Omental fat pad (tissue), 3 donors: ENCODE measurements at regions not wholly inside any gene's neighbourhood (a gene's known extent, or its start where the extent isn't known, plus 50 kb on each side); places are given as distances from the start of the nearest gene placed in this dataset.

Experiments
- ATAC-seq: fragments of 150-250 bp; one replicate; pipeline ENCODE4 v1.9.1; 2016; ENCODE audit warnings: mild to moderate bottlenecking, moderate library complexity; ENCODE audit not compliant: low FRiP score
- DNase-seq: peaks from one replicate; pipeline ENCODE4 v3.0.0-alpha.2; 2019; ENCODE audit warnings: low spot score
- TF ChIP-seq, protein P1 (sequence below), 3 donors: fragments of 450-650 bp; IDR thresholded peaks; one replicate each; pipeline ENCODE4 v1.5.1; 2016 to 2017; ENCODE audit warnings: antibody characterized with exemption in 3 of 3, mild to moderate bottlenecking in 3 of 3, moderate library complexity in 2 of 3

- DNase-seq (no peak), ATAC-seq (no peak)
- TF ChIP-seq, protein P1, sequence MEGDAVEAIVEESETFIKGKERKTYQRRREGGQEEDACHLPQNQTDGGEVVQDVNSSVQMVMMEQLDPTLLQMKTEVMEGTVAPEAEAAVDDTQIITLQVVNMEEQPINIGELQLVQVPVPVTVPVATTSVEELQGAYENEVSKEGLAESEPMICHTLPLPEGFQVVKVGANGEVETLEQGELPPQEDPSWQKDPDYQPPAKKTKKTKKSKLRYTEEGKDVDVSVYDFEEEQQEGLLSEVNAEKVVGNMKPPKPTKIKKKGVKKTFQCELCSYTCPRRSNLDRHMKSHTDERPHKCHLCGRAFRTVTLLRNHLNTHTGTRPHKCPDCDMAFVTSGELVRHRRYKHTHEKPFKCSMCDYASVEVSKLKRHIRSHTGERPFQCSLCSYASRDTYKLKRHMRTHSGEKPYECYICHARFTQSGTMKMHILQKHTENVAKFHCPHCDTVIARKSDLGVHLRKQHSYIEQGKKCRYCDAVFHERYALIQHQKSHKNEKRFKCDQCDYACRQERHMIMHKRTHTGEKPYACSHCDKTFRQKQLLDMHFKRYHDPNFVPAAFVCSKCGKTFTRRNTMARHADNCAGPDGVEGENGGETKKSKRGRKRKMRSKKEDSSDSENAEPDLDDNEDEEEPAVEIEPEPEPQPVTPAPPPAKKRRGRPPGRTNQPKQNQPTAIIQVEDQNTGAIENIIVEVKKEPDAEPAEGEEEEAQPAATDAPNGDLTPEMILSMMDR (IDR thresholded peaks at IDR 0.05), result no peak
Measured at GRCh38 chr7:42456267-42456666, 219.3 kb upstream of the GLI3 start.

DNA sequence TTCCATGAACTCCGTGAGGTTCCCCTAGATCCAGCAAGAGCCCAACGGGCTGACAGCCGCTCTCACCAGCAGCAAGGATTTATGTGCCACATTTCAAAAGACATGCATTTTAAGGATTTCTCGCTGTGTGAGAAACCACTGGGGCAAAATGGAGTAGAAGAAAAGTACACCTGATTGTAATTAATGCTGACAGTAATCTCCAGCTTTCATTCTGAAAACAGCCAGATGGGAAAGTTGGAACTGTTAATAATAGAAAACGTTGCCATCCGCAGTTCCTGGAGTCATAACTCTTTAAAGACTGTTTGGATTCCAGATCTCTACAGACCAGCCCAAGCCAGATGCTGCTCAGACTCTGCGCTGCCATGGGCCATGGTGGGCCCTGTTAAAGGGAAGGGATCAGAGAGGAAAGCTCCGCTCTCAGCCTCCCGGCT, 216.9 kb upstream of the GLI3 start:
- TF ChIP-seq, protein P1 (IDR thresholded peaks at IDR 0.05), result no peak
- no peak for ATAC-seq
- DNase-seq, result no peak

DNA sequence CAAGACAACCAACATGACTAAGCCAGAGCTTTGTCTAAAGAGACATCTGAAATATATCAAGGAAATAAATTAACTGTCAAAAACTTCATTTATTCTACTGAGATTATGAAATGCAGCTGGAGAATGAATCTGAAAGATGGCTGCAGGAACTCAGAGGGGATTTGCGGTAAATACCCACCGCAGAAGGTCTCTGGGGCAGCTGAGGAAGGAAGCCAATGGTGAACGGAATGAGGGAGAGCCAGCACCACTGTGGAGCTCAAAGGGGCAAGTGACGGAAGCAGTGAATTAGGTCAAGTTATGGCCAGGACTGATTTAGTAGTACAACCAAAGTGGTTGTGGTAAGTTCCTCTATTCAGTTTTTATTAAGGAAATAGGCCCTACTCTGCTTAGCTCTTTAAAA, 215.3 kb upstream of the GLI3 start:
- no peak for DNase-seq
- TF ChIP-seq, protein P1 (IDR thresholded peaks at IDR 0.05), result no peak
- no peak for ATAC-seq

DNA sequence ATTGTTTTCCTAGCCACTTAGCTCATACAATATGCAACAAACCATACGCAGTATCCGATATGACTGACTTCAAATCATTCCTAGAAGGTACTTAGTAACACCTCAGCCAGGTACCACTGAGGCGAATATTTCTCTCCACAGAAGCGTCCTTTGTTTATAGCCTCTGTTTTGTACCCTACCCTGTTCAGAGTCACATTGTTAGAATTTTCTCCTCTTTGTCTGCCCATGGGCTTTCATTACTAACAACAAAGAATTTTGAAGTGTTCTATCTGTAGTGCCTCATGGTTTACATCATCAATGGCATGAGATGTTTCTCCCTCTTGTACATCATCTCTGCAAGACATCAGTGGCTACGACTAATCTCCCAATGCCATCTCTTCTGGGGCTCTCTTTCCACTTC, 212.4 kb upstream of the GLI3 start:
- no peak for DNase-seq
- ATAC-seq, result no peak
- TF ChIP-seq, protein P1 (IDR thresholded peaks at IDR 0.05), result no peak

DNA sequence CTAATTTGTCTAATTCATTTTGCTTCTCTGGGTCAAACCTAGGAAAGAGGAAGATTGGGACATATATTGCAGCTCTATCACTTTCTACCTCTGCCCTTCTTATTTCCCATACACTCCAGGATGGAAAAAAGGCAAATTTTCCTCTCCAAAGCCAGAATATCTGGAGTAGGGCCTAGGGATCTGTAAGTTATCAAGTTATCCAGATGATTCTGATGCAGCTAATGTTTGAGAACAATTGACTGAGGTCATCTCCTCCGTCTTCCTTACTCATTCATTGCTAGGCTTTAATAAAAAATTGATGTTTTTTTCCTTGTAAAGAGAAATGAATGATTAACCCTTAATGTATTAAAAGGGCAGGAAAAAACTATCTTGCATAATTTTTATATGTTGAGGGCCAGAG, 211.9 kb upstream of the GLI3 start:
- DNase-seq, result no peak
- TF ChIP-seq, protein P1 (IDR thresholded peaks at IDR 0.05), result no peak
- no peak for ATAC-seq

- TF ChIP-seq, protein P1 (IDR thresholded peaks at IDR 0.05), result no peak
- ATAC-seq (no peak), DNase-seq (no peak)
Measured at GRCh38 chr7:42445691-42446090, 208.7 kb upstream of the GLI3 start.

DNA sequence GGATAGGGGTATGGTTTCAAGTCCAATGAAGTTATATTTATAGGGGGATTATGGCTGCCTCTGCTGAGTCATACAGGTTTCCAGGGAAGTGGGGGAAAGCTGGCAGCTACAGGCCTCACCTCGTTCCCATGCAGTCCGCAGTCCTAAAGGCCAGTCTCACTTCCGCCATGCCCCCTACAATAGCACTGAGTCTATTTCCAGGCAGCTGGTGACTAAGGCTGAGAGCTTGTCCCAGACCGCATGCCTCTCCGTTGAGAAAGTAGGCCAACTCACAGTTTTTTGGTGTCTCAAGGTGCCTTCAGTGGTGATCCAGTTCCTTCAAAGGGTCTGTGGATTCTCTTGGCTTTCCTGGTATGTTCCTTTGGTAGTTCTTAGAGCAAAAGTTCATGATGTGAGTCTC, 203.9 kb upstream of the GLI3 start:
- TF ChIP-seq, protein P1 (IDR thresholded peaks at IDR 0.05), result no peak
- no peak for DNase-seq
- ATAC-seq, result no peak
